Caco-2 (cell line): ENCODE measurements at regions not wholly inside any gene's neighbourhood (a gene's known extent, or its start where the extent isn't known, plus 50 kb on each side); places are given as distances from the start of the nearest gene placed in this dataset.

Experiments
- BruUV-seq: library from RNA; stranded (reverse); fragments of 400-500 nt; replicated peaks from 2 replicates; lab custom pipeline; 2021; lab: Mats Ljungman, UMichigan
- CTCF ChIA-PET: fragments of 300-600 bp; sonication (Branson Sonifier 250); formaldehyde crosslinking; loops from one replicate; lab custom pipeline; 2022; ENCODE audit warnings: antibody characterized with exemption; lab: Charles Lee
- POLR2A ChIA-PET: fragments of 300-600 bp; sonication (Branson Sonifier 250); formaldehyde crosslinking; loops from one replicate; lab custom pipeline; 2022; ENCODE audit warnings: antibody characterized with exemption; lab: Charles Lee
- DNase-seq, 2 experiments: peaks; one replicate each; pipeline versions ENCODE4 v3.0.0 to v3.0.0-alpha.2; 2020 to 2022
- H3K27me3 ChIP-seq: replicated peaks from 2 replicates; pipeline ENCODE4 v1.6.0; 2011; ENCODE audit warnings: low read length; ENCODE audit not compliant: control insufficient read depth, insufficient read depth
- H3K36me3 ChIP-seq: 2 replicates; pipeline ENCODE4 v1.5.1; 2011; ENCODE audit warnings: low read length; ENCODE audit not compliant: control insufficient read depth, insufficient read depth
- H3K4me1 ChIP-seq: fragments of 250-450 bp; sonication (Bioruptor Pico); 2 replicates; pipeline ENCODE4 v1.5.1; 2020; ENCODE audit warnings: mild to moderate bottlenecking
- H3K4me3 ChIP-seq: 2 replicates; pipeline ENCODE4 v1.5.1; 2011; ENCODE audit warnings: low read depth, mild to moderate bottlenecking, control low read depth, low read length
- H3K9me3 ChIP-seq: fragments of 250-450 bp; sonication (Bioruptor Pico); 2 replicates; pipeline ENCODE4 v1.5.1; 2020; ENCODE audit warnings: mild to moderate bottlenecking, moderate library complexity
- H3K27ac Mint-ChIP-seq: one replicate; pipeline ENCODE4 v1.8.0; 2022; ENCODE audit warnings: mixed read lengths; ENCODE audit not compliant: unreplicated experiment
- H3K27me3 Mint-ChIP-seq: one replicate; pipeline ENCODE4 v1.8.0; 2022; ENCODE audit warnings: mixed read lengths; ENCODE audit not compliant: insufficient read depth, unreplicated experiment
- H3K36me3 Mint-ChIP-seq: one replicate; pipeline ENCODE4 v1.8.0; 2022; ENCODE audit warnings: mild to moderate bottlenecking, mixed read lengths; ENCODE audit not compliant: insufficient read depth, unreplicated experiment
- H3K4me1 Mint-ChIP-seq: one replicate; pipeline ENCODE4 v1.8.0; 2022; ENCODE audit warnings: low read depth, mixed read lengths; ENCODE audit not compliant: unreplicated experiment
- H3K4me3 Mint-ChIP-seq: one replicate; pipeline ENCODE4 v1.8.0; 2022; ENCODE audit warnings: mild to moderate bottlenecking, moderate library complexity, mixed read lengths; ENCODE audit not compliant: unreplicated experiment
- H3K9me3 Mint-ChIP-seq: one replicate; pipeline ENCODE4 v1.8.0; 2022; ENCODE audit warnings: mixed read lengths; ENCODE audit not compliant: unreplicated experiment
- CTCF ChIP-seq, 2 experiments: fragments of 200-600 bp in 1 of 2; IDR thresholded peaks; 1 replicate in 1 of 2; 2 replicates in 1 of 2; pipeline versions ENCODE4 v1.5.1 to v1.8.0; 2011 to 2022; ENCODE audit warnings: antibody characterized with exemption in 1 of 2, control low read depth in 1 of 2, inconsistent platforms in 1 of 2, low read depth in 1 of 2, low read length in 1 of 2, mild to moderate bottlenecking in 1 of 2, moderate library complexity in 1 of 2; ENCODE audit not compliant: insufficient read depth in 1 of 2, severe bottlenecking in 1 of 2, unreplicated experiment in 1 of 2
- intact Hi-C: fragments of 100-400 bp; cut with micrococcal nuclease; formaldehyde crosslinking; loops from one replicate; pipeline ENCODE4 v1.10.0; 2022; ENCODE audit not compliant: unreplicated experiment

DNA sequence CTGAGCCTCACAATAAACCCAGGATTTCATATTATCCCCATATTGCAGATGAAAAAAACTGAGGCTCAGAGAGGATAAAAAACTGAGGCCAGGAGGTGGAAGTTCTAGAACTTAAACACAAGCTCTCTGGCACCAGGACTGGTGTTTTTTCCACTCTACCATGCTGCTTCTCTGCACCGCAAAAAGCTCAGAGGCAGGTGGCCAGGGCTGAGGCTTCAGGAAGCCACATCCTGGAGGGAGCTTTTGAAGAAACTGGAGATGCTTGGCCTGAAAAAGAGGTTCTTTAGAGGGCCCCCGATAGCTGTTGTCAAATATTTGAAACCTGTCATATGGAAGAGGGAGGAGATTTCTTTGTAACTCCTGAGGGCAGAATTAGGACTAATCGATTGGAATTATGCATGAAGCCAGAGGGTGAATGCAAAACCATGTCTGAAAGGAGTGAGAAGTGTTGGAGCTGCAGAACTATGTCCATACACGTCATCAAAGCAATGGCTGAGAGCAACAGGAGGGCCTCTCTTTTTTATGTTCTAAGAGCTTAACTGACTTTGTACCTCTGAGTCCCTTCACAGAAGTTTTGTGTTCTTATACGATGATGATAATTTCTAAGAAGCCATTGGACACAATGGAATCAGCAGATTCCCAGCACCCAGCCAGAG, 448.6 kb downstream of the FUT8 start:
- H3K36me3 Mint-ChIP-seq: no peaks in the 10 kb centered on the region
- no peak for TF ChIP-seq CTCF (IDR thresholded peaks at IDR 0.05; ENCODE audit: insufficient read depth in 1 of 2, low read depth in 1 of 2, low read length in 1 of 2, severe bottlenecking in 1 of 2, unreplicated experiment in 1 of 2)
- BruUV-seq: no TSS peak
- ChIA-PET CTCF (no interaction called here), POLR2A (no interaction called here)
- Histone ChIP-seq H3K9me3 (no peaks in the 10 kb centered on the region), H3K4me1 (no peaks in the 10 kb centered on the region), H3K4me3 (no peak overlapping the region), H3K36me3 (no peaks in the 10 kb centered on the region), H3K27me3 (no peaks in the 10 kb centered on the region)
- no peaks in the 10 kb centered on the region for H3K9me3 Mint-ChIP-seq
- H3K27ac Mint-ChIP-seq: no peak overlapping the region
- intact Hi-C loops: no loop called here
- no peak overlapping the region for H3K4me3 Mint-ChIP-seq
- no peaks in the 10 kb centered on the region for H3K4me1 Mint-ChIP-seq
- no peak for DNase-seq
- H3K27me3 Mint-ChIP-seq: peaks cover 30% of the 10 kb centered on the region

- intact Hi-C loops: no loop called here
- no peaks in the 10 kb centered on the region for H3K36me3 Mint-ChIP-seq
- Histone ChIP-seq H3K36me3 (no peaks in the 10 kb centered on the region), H3K9me3 (no peaks in the 10 kb centered on the region), H3K4me3 (no peak overlapping the region), H3K27me3 (no peaks in the 10 kb centered on the region), H3K4me1 (no peaks in the 10 kb centered on the region)
- ChIA-PET POLR2A (no interaction called here), CTCF (interaction anchor here (0.8 kb wide), 1 partner anchor 32 kb away, joined by 3 read pairs; no protein-coding TSS in a partner anchor)
- no peaks in the 10 kb centered on the region for H3K4me1 Mint-ChIP-seq
- no peak overlapping the region for H3K27ac Mint-ChIP-seq
- no peaks in the 10 kb centered on the region for H3K9me3 Mint-ChIP-seq
- no peak overlapping the region for H3K4me3 Mint-ChIP-seq
- no TSS peak for BruUV-seq
- H3K27me3 Mint-ChIP-seq: peaks cover 22% of the 10 kb centered on the region
- no peak for TF ChIP-seq CTCF (IDR thresholded peaks at IDR 0.05; ENCODE audit: insufficient read depth in 1 of 2, low read depth in 1 of 2, low read length in 1 of 2, severe bottlenecking in 1 of 2, unreplicated experiment in 1 of 2)
- DNase-seq: no peak
Observed at GRCh38 chr14:65864549-65864948, 452.0 kb downstream of the FUT8 start.

GRCh38 chr14:65864984-65865383, 452.5 kb downstream of the FUT8 start:
- H3K4me3 Mint-ChIP-seq: no peak overlapping the region

More at GRCh38 chr14:65864984-65865383, 452.5 kb downstream of the FUT8 start:
- no peak for TF ChIP-seq CTCF (IDR thresholded peaks at IDR 0.05; ENCODE audit: insufficient read depth in 1 of 2, low read depth in 1 of 2, low read length in 1 of 2, severe bottlenecking in 1 of 2, unreplicated experiment in 1 of 2)
- BruUV-seq: no TSS peak
- H3K36me3 ChIP-seq: no peaks in the 10 kb centered on the region
- no peaks in the 10 kb centered on the region for H3K27me3 ChIP-seq
- peaks cover 21% of the 10 kb centered on the region for H3K27me3 Mint-ChIP-seq
- H3K36me3 Mint-ChIP-seq: no peaks in the 10 kb centered on the region
- H3K9me3 ChIP-seq: no peaks in the 10 kb centered on the region
- no peak overlapping the region for H3K4me3 ChIP-seq
- intact Hi-C loops: no loop called here
- ChIA-PET CTCF (no interaction called here), POLR2A (no interaction called here)
- no peaks in the 10 kb centered on the region for H3K4me1 Mint-ChIP-seq
- no peaks in the 10 kb centered on the region for H3K9me3 Mint-ChIP-seq
- H3K4me1 ChIP-seq: no peaks in the 10 kb centered on the region
- H3K27ac Mint-ChIP-seq: no peak overlapping the region
- DNase-seq: no peak
